ENCODE measurements at regions not wholly inside any gene's neighbourhood (a gene's known extent, or its start where the extent isn't known, plus 50 kb on each side); places are given as distances from the start of the nearest gene placed in this dataset.

- no peak overlapping the region for H3K27ac ChIP-seq (ENCODE audit: insufficient read depth, low read depth, low read length)
- intact Hi-C loops (cut with micrococcal nuclease) (no loop called here), dilution Hi-C loops (cut with MboI; ENCODE audit: extremely low pct_ligation_motif_present, low sequenced_read_pairs) (no loop called here)
- H4K20me1 ChIP-seq (replicated peaks; ENCODE audit: control insufficient read depth, extremely low read depth, insufficient read depth, low read length): no peaks in the 10 kb centered on the region
- no peaks in the 10 kb centered on the region for H3K79me2 ChIP-seq (ENCODE audit: control insufficient read depth, insufficient read depth, low read length)
- H3K4me1 ChIP-seq (ENCODE audit: control insufficient read depth, extremely low read depth, insufficient read depth, low read length): no peaks in the 10 kb centered on the region
- H3K9me3 ChIP-seq (replicated peaks; ENCODE audit: control insufficient read depth, insufficient read depth, low read length): no peaks in the 10 kb centered on the region
- POLR2A ChIA-PET: no interaction called here
- H3K9me1 ChIP-seq (replicated peaks; ENCODE audit: control insufficient read depth, extremely low read depth, insufficient read depth, low read length): no peaks in the 10 kb centered on the region
- no peak for DNase-seq (ENCODE audit: low read depth, low spot score)
- H3K4me2 ChIP-seq (ENCODE audit: insufficient read depth, low read length): no peak overlapping the region
- CTCF ChIA-PET: interaction anchor here (1.1 kb wide), 1 partner anchor 228 kb away, joined by 3 read pairs; no protein-coding TSS in a partner anchor
- H2AFZ ChIP-seq (ENCODE audit: low read depth, low read length): no peak overlapping the region
- no peak overlapping the region for H3K9ac ChIP-seq (replicated peaks; ENCODE audit: extremely low read depth, insufficient read depth, low read length)
- no peak overlapping the region for H3K4me3 ChIP-seq (replicated peaks in 1 of 3; ENCODE audit: insufficient read depth in 1 of 3, low read depth in 1 of 3, low read length in 3 of 3)
- BruUV-seq (replicated peaks): no TSS peak
- no peaks in the 10 kb centered on the region for H3K36me3 ChIP-seq (ENCODE audit: control insufficient read depth in 2 of 2, extremely low read depth in 1 of 2, insufficient read depth in 2 of 2, low read length in 2 of 2)
- no peaks in the 10 kb centered on the region for H3K27me3 ChIP-seq (ENCODE audit: control insufficient read depth in 2 of 2, insufficient read depth in 2 of 2, low read length in 2 of 2)
- no peak for FAIRE-seq
- TF ChIP-seq POLR2A (IDR thresholded peaks at IDR 0.05; ENCODE audit: low read depth, low read length): no peak
- TF ChIP-seq JUN (IDR thresholded peaks at IDR 0.05; ENCODE audit: borderline replicate concordance, insufficient read depth, insufficient read length, low read depth): no peak
- TF ChIP-seq MYC (IDR thresholded peaks at IDR 0.05; ENCODE audit: low read depth, low read length): no peak
- TF ChIP-seq GATA2 (IDR thresholded peaks at IDR 0.05; ENCODE audit: insufficient read depth, insufficient read length, low read depth, low read length): no peak
- no peak for TF ChIP-seq FOS (IDR thresholded peaks at IDR 0.05; ENCODE audit: borderline replicate concordance, insufficient read depth, low read length)
- no peak for TF ChIP-seq MAX (IDR thresholded peaks at IDR 0.05; ENCODE audit: insufficient read depth, insufficient read length)
- TF ChIP-seq CTCF (IDR thresholded peaks at IDR 0.05; ENCODE audit: extremely low read depth in 1 of 2, insufficient read depth in 1 of 2, low read depth in 1 of 2, low read length in 2 of 2): no peak
- TF ChIP-seq EZH2 (IDR thresholded peaks at IDR 0.05; ENCODE audit: borderline replicate concordance, low read depth, low read length, severe bottlenecking): no peak
- no peak for TF ChIP-seq POLR2AphosphoS5 (IDR thresholded peaks at IDR 0.05; ENCODE audit: insufficient read depth, low read depth, low read length)
These were observed 74.4 kb upstream of the SYT1 start for GRCh38 chr12:78790148-78790547.
